Trophoblast cell (in vitro differentiated cells and primary cell): ENCODE measurements at regions not wholly inside any gene's neighbourhood (a gene's known extent, or its start where the extent isn't known, plus 50 kb on each side); places are given as distances from the start of the nearest gene placed in this dataset.
"Not testable (repeated sequence)": the region's sequence is repeated elsewhere in the genome, so short reads cannot be mapped to it uniquely, and the experiment has no call there.

Experiments used
- DNase-seq, 2 donors: peaks; one replicate each; pipeline ENCODE4 v3.0.0-alpha.2; 2016
- H2AFZ ChIP-seq: 2 replicates; pipeline ENCODE4 v1.6.1; 2013; ENCODE audit warnings: low read length, moderate library complexity, mild to moderate bottlenecking; ENCODE audit not compliant: insufficient read depth, poor library complexity
- H2AK5ac ChIP-seq: 2 replicates; pipeline ENCODE4 v1.6.1; 2013; ENCODE audit warnings: mild to moderate bottlenecking, low read length
- H2BK120ac ChIP-seq: 2 replicates; pipeline ENCODE4 v1.6.1; 2013; ENCODE audit warnings: low read length, mild to moderate bottlenecking, moderate library complexity; ENCODE audit not compliant: insufficient read depth, poor library complexity
- H2BK12ac ChIP-seq: 2 replicates; pipeline ENCODE4 v1.6.1; 2013; ENCODE audit warnings: mild to moderate bottlenecking, low read length, moderate library complexity
- H2BK5ac ChIP-seq: 2 replicates; pipeline ENCODE4 v1.6.1; 2013; ENCODE audit warnings: low read length, low read depth, moderate library complexity, mild to moderate bottlenecking; ENCODE audit not compliant: poor library complexity
- H3K14ac ChIP-seq: 2 replicates; pipeline ENCODE4 v1.6.1; 2013; ENCODE audit warnings: mild to moderate bottlenecking, low read length
- H3K18ac ChIP-seq: 2 replicates; pipeline ENCODE4 v1.6.1; 2013; ENCODE audit warnings: mild to moderate bottlenecking, low read length
- H3K23ac ChIP-seq: 2 replicates; pipeline ENCODE4 v1.6.1; 2013; ENCODE audit warnings: low read length
- H3K27ac ChIP-seq: 2 replicates; pipeline ENCODE4 v1.5.1; 2013; ENCODE audit warnings: low read depth, mild to moderate bottlenecking, inconsistent platforms, low read length, moderate library complexity
- H3K27me3 ChIP-seq: 2 replicates; pipeline ENCODE4 v1.6.1; 2013; ENCODE audit warnings: inconsistent platforms, mild to moderate bottlenecking, low read length, moderate library complexity; ENCODE audit not compliant: insufficient read depth
- H3K36me3 ChIP-seq, 2 experiments: 1 replicate in 1 of 2; 2 replicates in 1 of 2; pipeline ENCODE4 v1.6.1; 2013; ENCODE audit warnings: low read length in 2 of 2, mild to moderate bottlenecking in 2 of 2, moderate library complexity in 1 of 2; ENCODE audit not compliant: insufficient read depth in 2 of 2, control insufficient read depth in 1 of 2
- H3K4ac ChIP-seq: 2 replicates; pipeline ENCODE4 v1.6.1; 2013; ENCODE audit warnings: low read depth, mild to moderate bottlenecking, low read length, moderate library complexity
- H3K4me1 ChIP-seq, 2 experiments: 1 replicate in 1 of 2; 2 replicates in 1 of 2; pipeline ENCODE4 v1.6.1; 2013; ENCODE audit warnings: low read length in 2 of 2, mild to moderate bottlenecking in 2 of 2, moderate library complexity in 1 of 2; ENCODE audit not compliant: insufficient read depth in 2 of 2, control insufficient read depth in 1 of 2
- H3K4me2 ChIP-seq: 2 replicates; pipeline ENCODE4 v1.6.1; 2013; ENCODE audit warnings: inconsistent platforms, mild to moderate bottlenecking, low read length, moderate library complexity
- H3K4me3 ChIP-seq: 2 replicates; pipeline ENCODE4 v1.5.1; 2013; ENCODE audit warnings: mild to moderate bottlenecking, low read depth, low read length, inconsistent platforms
- H3K79me1 ChIP-seq: one replicate; pipeline ENCODE4 v1.6.1; 2013; ENCODE audit warnings: low read length
- H3K79me2 ChIP-seq: 2 replicates; pipeline ENCODE4 v1.6.1; 2013; ENCODE audit warnings: low read length, mild to moderate bottlenecking; ENCODE audit not compliant: control insufficient read depth, insufficient read depth, poor library complexity
- H3K9ac ChIP-seq: 2 replicates; pipeline ENCODE4 v1.6.1; 2013; ENCODE audit warnings: mild to moderate bottlenecking, low read length
- H3K9me3 ChIP-seq: 2 replicates; pipeline ENCODE4 v1.6.1; 2013; ENCODE audit warnings: low read depth, mild to moderate bottlenecking, control low read depth, inconsistent platforms, low read length; ENCODE audit not compliant: insufficient read depth
- H4K12ac ChIP-seq: 2 replicates; pipeline ENCODE4 v1.6.1; 2013; ENCODE audit warnings: low read depth, mild to moderate bottlenecking, low read length, moderate library complexity
- H4K8ac ChIP-seq: 2 replicates; pipeline ENCODE4 v1.6.1; 2013; ENCODE audit warnings: low read depth, mild to moderate bottlenecking, low read length, moderate library complexity
- H4K91ac ChIP-seq: one replicate; pipeline ENCODE4 v1.6.1; 2013; ENCODE audit warnings: low read depth, mild to moderate bottlenecking, low read length, moderate library complexity
- WGBS: extraction: QIAGEN DNeasy Blood & Tissue Kit; methylation state at CpG from one replicate; pipeline ENCODE4 v1.1.7; 2013; ENCODE audit warnings: missing lambda C conversion rate; ENCODE audit not compliant: insufficient read length, insufficient coverage; ENCODE audit errors: extremely low coverage; 5-methylcytosine and 5-hydroxymethylcytosine counted together

DNA sequence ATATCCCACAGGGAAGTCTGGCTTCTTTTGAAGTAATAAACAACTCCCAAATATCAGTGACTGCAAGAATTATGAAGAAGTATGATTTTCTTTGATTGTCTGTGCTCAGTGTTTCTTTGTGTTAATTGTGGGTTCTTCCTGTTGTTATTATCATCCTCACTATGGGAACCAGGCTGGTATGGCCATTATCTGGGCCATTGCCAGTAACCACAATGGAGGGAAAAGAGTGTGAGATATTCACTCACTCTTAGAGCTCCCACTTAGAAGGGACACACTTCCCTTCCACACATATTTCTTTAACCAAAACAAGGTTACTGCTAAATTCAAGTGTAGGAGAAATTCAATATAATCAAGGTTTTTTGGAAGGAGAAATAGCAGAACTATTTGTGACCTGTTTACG lies 503.7 kb downstream of the SLC6A15 start:
- Histone ChIP-seq H2BK5ac (no peak overlapping the region), H3K4me1 (no peaks in the 10 kb centered on the region), H3K27ac (no peak overlapping the region), H3K79me2 (no peaks in the 10 kb centered on the region), H3K4me3 (no peak overlapping the region), H3K4me2 (no peak overlapping the region), H3K23ac (no peak overlapping the region), H3K9ac (no peak overlapping the region), H3K9me3 (peaks cover 2% of the 10 kb centered on the region), H3K4ac (no peak overlapping the region), H3K18ac (no peak overlapping the region), H3K27me3 (no peaks in the 10 kb centered on the region), H3K14ac (no peak overlapping the region), H4K12ac (no peak overlapping the region), H2BK12ac (no peak overlapping the region), H3K79me1 (no peaks in the 10 kb centered on the region), H3K36me3 (no peaks in the 10 kb centered on the region), H2AK5ac (no peak overlapping the region), H2BK120ac (no peak overlapping the region), H2AFZ (no peak overlapping the region), H4K8ac (no peak overlapping the region), H4K91ac (no peak overlapping the region)
- WGBS: no CpG with 5 or more reads among the region's 1 CpG
- no peak for DNase-seq

DNA sequence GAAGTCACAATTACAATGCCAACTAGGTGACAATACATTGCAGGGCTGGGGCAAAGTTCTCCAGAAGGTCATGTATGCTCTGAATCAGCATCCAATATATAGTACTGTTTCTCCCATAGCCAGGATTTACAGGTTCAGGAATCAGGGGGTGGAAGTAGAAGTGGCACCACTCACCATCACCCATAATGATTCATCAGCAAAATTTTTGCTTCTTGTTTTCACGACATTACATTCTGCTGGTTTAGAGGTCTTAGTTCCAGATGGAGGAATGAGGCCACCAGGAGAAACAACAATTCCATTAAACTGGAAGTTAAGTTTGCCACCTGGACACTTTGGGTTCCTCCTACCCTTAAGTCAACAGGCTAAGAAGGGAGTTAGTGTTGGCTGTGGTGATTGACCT lies 505.9 kb downstream of the SLC6A15 start:
- H3K79me1 ChIP-seq, H3K4me2 ChIP-seq, H2BK12ac ChIP-seq, H4K91ac ChIP-seq, H3K27ac ChIP-seq, H3K23ac ChIP-seq, DNase-seq, H3K4me1 ChIP-seq, H3K14ac ChIP-seq, H4K12ac ChIP-seq, H3K9ac ChIP-seq, H2BK5ac ChIP-seq, H3K36me3 ChIP-seq, H3K79me2 ChIP-seq, H2BK120ac ChIP-seq, H3K9me3 ChIP-seq, H4K8ac ChIP-seq, H3K27me3 ChIP-seq, H2AK5ac ChIP-seq, H3K4me3 ChIP-seq, H2AFZ ChIP-seq, H3K4ac ChIP-seq, H3K18ac ChIP-seq: not testable (repeated sequence)
- WGBS: no CpG with 5 or more reads among the region's 1 CpG

DNA sequence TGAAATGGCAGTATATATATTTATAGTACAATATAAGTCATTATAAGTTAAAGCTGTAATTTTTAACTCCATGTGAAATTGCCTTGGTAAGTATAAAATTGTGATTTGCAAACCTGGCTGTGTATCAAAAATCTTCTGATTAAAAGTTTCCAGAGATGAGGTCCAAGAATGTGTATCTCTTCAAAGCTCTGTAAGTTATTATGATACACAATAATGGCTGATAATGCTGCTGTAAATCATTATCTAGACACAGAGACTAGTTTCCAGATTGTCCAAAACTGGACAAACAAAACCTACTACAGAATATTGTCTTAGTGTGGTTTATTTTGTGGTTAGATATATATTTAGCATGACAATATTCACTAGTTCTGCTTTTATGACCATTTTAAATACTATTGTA lies 514.8 kb downstream of the SLC6A15 start:
- H2AFZ ChIP-seq: no peak overlapping the region
- no peak overlapping the region for H2BK120ac ChIP-seq
- no peak overlapping the region for H3K23ac ChIP-seq
- H3K4ac ChIP-seq: no peak overlapping the region
- H2BK12ac ChIP-seq: no peak overlapping the region
- no peak for DNase-seq
- H3K79me2 ChIP-seq: no peaks in the 10 kb centered on the region
- H4K12ac ChIP-seq: no peak overlapping the region
- peaks cover 0 to 4% of the 10 kb centered on the region in 2 experiments for H3K4me1 ChIP-seq
- no peak overlapping the region for H2AK5ac ChIP-seq
- H3K36me3 ChIP-seq: peaks cover 0 to 3% of the 10 kb centered on the region in 2 experiments
- no peaks in the 10 kb centered on the region for H3K9me3 ChIP-seq
- no peaks in the 10 kb centered on the region for H3K79me1 ChIP-seq
- H3K18ac ChIP-seq: no peak overlapping the region
- no peak overlapping the region for H3K4me3 ChIP-seq
- H3K27ac ChIP-seq: no peak overlapping the region
- no peak overlapping the region for H3K14ac ChIP-seq
- no peak overlapping the region for H3K4me2 ChIP-seq
- no peak overlapping the region for H4K8ac ChIP-seq
- H3K27me3 ChIP-seq: no peaks in the 10 kb centered on the region
- H2BK5ac ChIP-seq: no peak overlapping the region
- H3K9ac ChIP-seq: no peak overlapping the region
- no peak overlapping the region for H4K91ac ChIP-seq

DNA sequence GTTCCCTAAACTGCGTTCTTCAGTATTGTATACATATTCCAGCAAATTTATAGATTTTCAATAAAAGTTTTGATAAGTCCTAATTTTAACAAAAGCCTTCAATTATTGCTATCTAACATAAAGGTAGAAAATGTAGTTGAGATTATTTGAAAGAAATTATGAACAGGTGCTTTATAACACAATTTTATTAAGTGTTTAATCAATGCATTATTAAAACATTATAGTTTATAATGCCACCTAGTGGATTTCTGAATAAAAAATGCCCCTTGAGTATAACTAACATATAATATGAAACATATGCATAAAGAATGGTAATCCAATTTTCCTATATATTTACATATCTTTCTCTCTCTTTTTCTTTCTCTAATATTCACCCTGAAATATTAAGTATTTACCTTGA lies 515.3 kb downstream of the SLC6A15 start:
- Histone ChIP-seq H2BK120ac (no peak overlapping the region), H3K4me1 (no peaks in the 10 kb centered on the region), H2AFZ (no peak overlapping the region), H3K4ac (no peak overlapping the region), H3K9me3 (no peaks in the 10 kb centered on the region), H3K9ac (no peak overlapping the region), H3K18ac (no peak overlapping the region), H3K27me3 (no peaks in the 10 kb centered on the region), H4K8ac (no peak overlapping the region), H3K23ac (no peak overlapping the region), H4K91ac (no peak overlapping the region), H3K79me1 (no peaks in the 10 kb centered on the region), H2BK5ac (no peak overlapping the region), H3K79me2 (no peaks in the 10 kb centered on the region), H2AK5ac (no peak overlapping the region), H4K12ac (no peak overlapping the region), H3K27ac (no peak overlapping the region), H3K4me3 (no peak overlapping the region), H3K4me2 (no peak overlapping the region), H3K36me3 (peaks cover 0 to 3% of the 10 kb centered on the region in 2 experiments), H2BK12ac (no peak overlapping the region), H3K14ac (no peak overlapping the region)
- WGBS: no CpG with 5 or more reads among the region's 1 CpG
- DNase-seq: no peak

DNA sequence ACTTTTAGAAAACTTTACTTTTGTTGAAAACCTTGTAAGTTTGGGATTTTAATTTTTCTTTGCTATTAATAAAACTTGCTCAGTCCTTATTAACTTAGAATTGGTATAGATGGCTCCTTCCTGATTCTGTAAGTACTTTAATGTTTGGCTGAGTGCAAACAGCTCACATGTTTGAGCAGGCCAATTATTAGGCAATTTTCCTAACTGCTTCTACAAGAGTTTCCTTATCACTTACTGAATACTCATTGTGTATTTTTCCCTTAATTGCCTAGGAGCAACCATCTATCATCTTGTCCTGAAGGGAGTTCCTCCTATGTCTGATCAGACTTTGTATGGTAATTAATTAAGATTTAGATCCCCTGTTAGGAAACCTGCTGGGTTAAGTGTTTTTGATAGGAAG lies 521.4 kb downstream of the SLC6A15 start:
- not testable (repeated sequence) for DNase-seq, H3K27me3 ChIP-seq, H3K9ac ChIP-seq

More for the DNA sequence above, 521.4 kb downstream of the SLC6A15 start:
- not testable (repeated sequence) for H2AFZ ChIP-seq, H2BK12ac ChIP-seq, H3K14ac ChIP-seq, H3K18ac ChIP-seq, H3K79me2 ChIP-seq, H2BK5ac ChIP-seq, H3K27ac ChIP-seq, H3K4me2 ChIP-seq, H3K23ac ChIP-seq, H2BK120ac ChIP-seq, H3K4me3 ChIP-seq, H4K91ac ChIP-seq, H3K36me3 ChIP-seq, H3K79me1 ChIP-seq, H3K4me1 ChIP-seq, H2AK5ac ChIP-seq, H3K9me3 ChIP-seq, H4K8ac ChIP-seq, H3K4ac ChIP-seq, H4K12ac ChIP-seq
